Anterior cingulate cortex (tissue), 58 donors: ENCODE measurements at regions not wholly inside any gene's neighbourhood (a gene's known extent, or its start where the extent isn't known, plus 50 kb on each side); places are given as distances from the start of the nearest gene placed in this dataset.

ENCODE experiments used
- DNase-seq, 58 donors: peaks; one replicate each; lab custom pipeline; 2025; lab: John Stamatoyannopoulos, UW

DNA sequence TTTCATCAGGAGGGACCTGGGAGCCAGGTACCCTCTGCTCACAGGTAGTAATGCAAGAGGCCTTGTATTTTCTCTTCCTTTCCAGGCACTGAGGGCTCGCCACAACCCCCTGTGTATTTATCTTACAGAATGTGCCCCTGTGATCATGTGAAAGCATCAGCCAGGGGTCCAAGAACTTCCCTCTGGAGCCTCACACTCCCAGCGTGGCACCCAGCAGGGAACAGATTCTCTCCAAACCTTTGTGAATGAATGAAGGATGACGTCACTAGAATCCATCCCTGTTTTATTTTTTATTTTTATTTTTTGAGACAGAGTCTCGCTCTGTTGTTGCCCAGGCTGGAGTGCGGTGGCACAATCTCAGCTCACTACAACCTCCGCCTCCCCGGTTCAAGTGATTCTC, 107.3 kb upstream of the IER5L start:
- DNase-seq: no peak

- DNase-seq: no peak
These were observed 106.7 kb upstream of the IER5L start for GRCh38 chr9:129284607-129285291.

DNA sequence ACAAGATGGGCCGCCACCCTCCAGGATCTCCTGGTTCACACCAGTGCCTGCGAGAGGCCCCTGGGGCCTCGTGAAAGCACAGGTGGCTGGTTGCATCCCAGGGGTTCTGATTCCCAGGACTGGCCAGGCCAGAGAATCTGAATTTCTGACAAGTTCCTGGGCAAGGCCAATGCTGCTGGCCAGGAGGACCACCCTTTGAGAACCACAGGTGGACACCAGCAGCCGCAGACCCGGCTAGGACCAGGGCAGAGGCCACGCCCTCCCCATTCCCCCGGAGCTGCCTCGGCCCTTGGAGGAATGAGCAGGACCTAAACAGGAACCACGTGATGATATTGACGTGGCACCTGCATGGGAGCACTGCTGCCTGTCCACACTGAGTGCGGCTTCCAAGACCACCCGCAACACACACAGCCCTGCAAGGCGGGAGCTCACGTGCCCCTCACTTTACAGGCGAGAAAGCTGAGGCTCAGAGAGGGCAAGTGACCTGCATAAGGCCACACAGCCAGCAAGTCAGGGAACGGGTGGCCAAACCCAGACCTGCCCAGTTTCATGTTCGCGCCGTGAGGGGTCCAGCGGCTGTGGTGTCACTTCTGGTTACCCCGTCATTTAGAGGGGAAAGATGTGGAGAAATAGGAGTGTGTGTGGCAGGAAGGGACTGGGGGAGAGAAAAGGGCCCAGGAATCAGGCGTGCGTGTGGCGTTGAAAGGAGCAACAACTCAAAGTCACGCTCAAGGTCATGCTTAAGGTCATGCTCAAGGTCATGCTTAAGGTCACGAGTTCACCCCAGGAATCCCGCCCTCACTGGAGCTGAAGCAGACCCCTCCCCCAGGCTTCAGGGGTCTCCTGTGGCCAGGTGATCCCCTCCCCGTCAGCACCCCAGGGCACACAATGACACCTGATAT, 105.9 kb upstream of the IER5L start:
- DNase-seq: no peak

- DNase-seq: no peak
These were observed 105.2 kb upstream of the IER5L start for GRCh38 chr9:129283291-129283691.

DNA sequence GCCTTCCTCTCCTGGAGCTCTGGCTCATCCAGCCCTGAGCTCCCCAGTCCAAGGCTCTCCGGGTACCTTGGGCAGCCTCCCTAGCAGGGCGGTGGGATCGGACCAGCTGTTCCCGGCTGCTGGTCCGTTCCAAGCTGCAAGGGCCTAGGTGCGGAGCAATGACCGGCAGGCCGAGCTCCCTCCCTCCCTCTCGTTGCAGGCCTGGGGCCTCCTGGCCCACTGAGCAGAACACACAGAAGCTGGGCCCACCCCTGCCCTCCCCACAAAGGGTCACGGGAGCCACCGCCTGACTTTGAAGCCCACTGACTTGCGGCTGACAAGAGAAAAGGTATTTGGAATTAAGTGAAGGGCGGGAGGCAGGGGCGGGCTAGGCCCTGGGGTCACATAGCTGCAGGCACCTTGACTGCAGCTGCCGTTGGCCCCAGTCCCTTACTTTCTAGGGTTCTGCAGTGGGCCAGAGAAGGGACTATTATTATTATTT, 104.7 kb upstream of the IER5L start:
- DNase-seq: no peak

DNA sequence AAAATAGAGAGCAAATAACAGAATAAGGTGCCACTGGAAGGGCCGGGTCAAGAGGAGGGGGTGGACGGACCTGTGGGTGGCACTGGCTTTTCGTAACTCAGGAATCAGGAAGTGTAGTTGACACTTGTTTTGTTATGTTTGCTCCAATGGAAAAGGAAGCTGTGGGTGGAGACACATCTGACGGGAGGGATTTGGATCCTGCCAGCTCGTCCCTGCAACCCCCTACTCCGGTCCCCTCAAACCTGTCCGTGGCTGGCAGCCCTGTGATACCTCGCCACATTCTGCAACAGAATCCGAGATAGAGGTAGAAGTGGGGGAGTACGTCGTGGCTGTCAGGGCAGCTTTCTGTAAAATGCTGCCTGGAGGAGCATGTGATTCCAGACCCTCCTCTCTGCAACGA, 104.2 kb upstream of the IER5L start:
- no peak for DNase-seq

DNA sequence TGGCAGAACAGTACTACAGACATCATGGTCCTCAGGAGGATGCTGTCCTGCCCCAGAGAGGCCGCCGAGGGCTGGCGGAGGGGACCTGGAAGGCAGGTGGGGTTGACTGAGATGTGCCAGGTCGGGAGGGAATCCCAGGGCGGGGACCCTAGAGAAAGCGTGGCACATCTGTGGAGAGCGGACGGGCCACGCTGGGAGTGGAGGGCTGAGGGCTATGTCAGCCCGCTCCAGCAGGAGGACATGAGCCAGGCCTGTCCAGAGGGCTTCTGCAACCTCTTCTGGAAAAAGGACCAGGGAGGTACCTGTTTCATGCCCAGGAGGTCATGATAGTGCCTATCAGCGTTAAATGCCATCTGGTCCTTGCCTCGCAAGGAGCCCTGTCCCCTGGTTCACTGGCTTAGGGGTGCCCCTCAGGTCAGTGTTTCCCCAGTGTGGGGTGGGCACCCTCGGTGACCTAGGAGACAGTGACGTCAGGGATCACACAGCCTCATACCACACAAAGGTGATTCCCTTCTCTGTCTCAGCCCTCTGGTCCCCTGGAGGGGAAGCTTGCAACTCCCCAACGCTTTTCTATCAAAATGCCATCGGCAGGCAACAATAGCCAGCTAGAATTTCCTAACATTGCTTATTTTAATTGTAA, 103.6 kb upstream of the IER5L start:
- DNase-seq: no peak

- peak in 16 of 58 donors; percentile 13 to 59 (median 36) for DNase-seq
These were observed 102.7 kb upstream of the IER5L start for GRCh38 chr9:129280623-129281271.

- DNase-seq: no peak
These were observed 102.2 kb upstream of the IER5L start for GRCh38 chr9:129280236-129280622.

GRCh38 chr9:129278391-129279237, 100.6 kb upstream of the IER5L start:
- DNase-seq: no peak

GRCh38 chr9:129276486-129277230, 98.6 kb upstream of the IER5L start:
- DNase-seq: no peak

GRCh38 chr9:129275626-129276247, 97.7 kb upstream of the IER5L start:
- no peak for DNase-seq

DNA sequence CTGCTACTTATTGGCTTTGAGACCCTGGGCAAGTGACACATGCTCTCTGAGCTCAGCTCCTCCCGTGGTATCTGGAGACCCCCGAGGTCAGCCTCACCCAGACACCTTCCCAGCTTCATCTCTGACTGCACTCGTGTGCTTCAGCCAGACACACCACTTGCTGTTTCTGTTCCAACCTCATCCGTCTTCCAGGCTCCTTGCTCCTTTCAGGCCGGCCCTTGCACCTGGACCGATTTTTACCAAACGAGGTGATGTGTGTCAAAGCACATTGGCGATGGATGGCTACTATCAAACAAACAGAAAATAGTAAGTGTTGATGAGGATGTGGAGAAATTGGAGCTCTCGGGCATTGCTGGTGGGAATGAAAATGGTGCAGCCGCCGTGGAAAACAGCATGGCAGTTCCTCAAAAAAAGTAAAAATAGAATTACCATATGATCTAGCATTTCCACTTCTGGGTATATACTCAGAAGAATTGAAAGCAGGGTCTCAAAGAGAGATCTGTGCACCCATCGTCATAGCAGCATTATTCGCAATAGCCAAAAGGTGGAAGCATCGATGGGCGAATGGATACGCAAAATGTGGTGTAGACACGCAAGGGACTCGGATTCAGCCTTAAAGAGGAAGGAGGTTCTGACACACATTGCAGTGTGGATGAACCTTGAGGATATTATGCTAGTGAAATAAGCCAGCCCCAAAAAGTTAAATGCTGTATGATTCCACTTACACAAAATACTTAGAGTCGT, 96.1 kb upstream of the IER5L start:
- no peak for DNase-seq

GRCh38 chr9:129273136-129273895, 95.3 kb upstream of the IER5L start:
- no peak for DNase-seq

GRCh38 chr9:129272348-129273025, 94.4 kb upstream of the IER5L start:
- DNase-seq: no peak

DNA sequence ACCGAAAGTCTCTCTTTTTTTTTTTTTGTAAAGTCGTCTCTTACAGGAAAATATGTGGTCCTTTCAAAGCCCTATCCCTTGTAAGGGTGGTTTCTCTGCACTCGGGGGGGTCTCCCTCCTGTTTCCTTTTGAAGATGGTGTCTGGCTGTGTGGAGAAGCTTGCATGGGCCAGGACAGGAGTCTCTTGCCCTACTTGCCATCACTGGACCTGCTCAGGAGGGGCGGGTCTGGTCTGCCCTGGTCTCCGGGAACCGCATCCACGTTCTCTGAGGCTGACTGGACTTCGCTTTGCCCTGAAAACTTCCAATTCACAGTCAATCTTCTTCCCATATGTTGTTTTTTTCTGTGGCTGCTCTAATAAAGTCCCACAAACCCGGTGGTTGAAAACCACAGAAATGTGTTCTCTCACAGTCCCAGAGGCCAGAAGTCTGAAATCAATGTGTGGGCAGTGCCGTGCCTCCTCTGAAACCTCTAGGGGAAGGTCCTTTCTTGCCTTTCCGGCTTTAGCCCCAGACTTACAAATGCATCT, 92.9 kb upstream of the IER5L start:
- DNase-seq: no peak
